Endothelial cell of umbilical vein (primary cell): ENCODE measurements at regions not wholly inside any gene's neighbourhood (a gene's known extent, or its start where the extent isn't known, plus 50 kb on each side); places are given as distances from the start of the nearest gene placed in this dataset.

Experiments used
- BruUV-seq: library from RNA; stranded (reverse); fragments of 400-500 nt; replicated peaks from 2 replicates; lab custom pipeline; 2021; lab: Mats Ljungman, UMichigan
- CTCF ChIA-PET: fragments of 300-600, 350-600 bp; sonication (Branson Sonifier 250); formaldehyde crosslinking; loops from one replicate; lab custom pipeline; 2021; ENCODE audit warnings: antibody characterized with exemption, inconsistent platforms; lab: Charles Lee
- POLR2A ChIA-PET: fragments of 300-600, 350-600 bp; sonication (Branson Sonifier 250); formaldehyde crosslinking; loops from one replicate; lab custom pipeline; 2021; ENCODE audit warnings: antibody characterized with exemption, inconsistent platforms; lab: Charles Lee
- DNase-seq: peaks from one replicate; pipeline ENCODE4 v3.0.0-alpha.2; 2011; ENCODE audit warnings: low read depth, low spot score
- FAIRE-seq: peaks from 2 replicates; lab custom pipeline; 2011; peaks lifted over from hg19 to GRCh38; lab: Jason Lieb, UNC
- H2AFZ ChIP-seq: 2 replicates; pipeline ENCODE4 v1.6.0; 2012; ENCODE audit warnings: low read depth, low read length, control low read depth, inconsistent platforms
- H3K27ac ChIP-seq: 2 replicates; pipeline ENCODE4 v1.5.1; 2011; ENCODE audit warnings: low read depth, mild to moderate bottlenecking, control low read depth, low read length, moderate library complexity; ENCODE audit not compliant: insufficient read depth
- H3K27me3 ChIP-seq, 2 experiments: 2 replicates each; pipeline versions ENCODE4 v1.6.0 to v1.6.1; 2011; ENCODE audit warnings: low read length in 2 of 2, mixed read lengths in 1 of 2; ENCODE audit not compliant: control insufficient read depth in 2 of 2, insufficient read depth in 2 of 2
- H3K36me3 ChIP-seq, 2 experiments: 2 replicates in 1 of 2; 3 replicates in 1 of 2; pipeline ENCODE4 v1.5.1; 2011; ENCODE audit warnings: low read length in 2 of 2, mild to moderate bottlenecking in 1 of 2, moderate library complexity in 1 of 2; ENCODE audit not compliant: control insufficient read depth in 2 of 2, insufficient read depth in 2 of 2; ENCODE audit errors: extremely low read depth in 1 of 2
- H3K4me1 ChIP-seq: 3 replicates; pipeline ENCODE4 v1.5.1; 2011; ENCODE audit warnings: mild to moderate bottlenecking, low read length; ENCODE audit not compliant: control insufficient read depth, insufficient read depth; ENCODE audit errors: extremely low read depth
- H3K4me2 ChIP-seq: 2 replicates; pipeline ENCODE4 v1.6.1; 2011; ENCODE audit warnings: low read length, control low read depth, mixed read lengths; ENCODE audit not compliant: insufficient read depth
- H3K4me3 ChIP-seq, 3 experiments: fragments of 200-600 bp in 1 of 3; sonication (generic), shearing (Covaris generic) in 1 of 3; replicated peaks in 1 of 3; 2 replicates each; pipeline ENCODE4 v1.5.1; 2011 to 2016; ENCODE audit warnings: control low read depth in 3 of 3, low read length in 3 of 3, mild to moderate bottlenecking in 2 of 3, inconsistent platforms in 1 of 3, low read depth in 1 of 3, moderate library complexity in 1 of 3; ENCODE audit not compliant: insufficient read depth in 1 of 3
- H3K79me2 ChIP-seq: 2 replicates; pipeline ENCODE4 v1.6.0; 2012; ENCODE audit warnings: low read length, inconsistent platforms; ENCODE audit not compliant: control insufficient read depth, insufficient read depth
- H3K9ac ChIP-seq: replicated peaks from 2 replicates; pipeline ENCODE3; 2011; ENCODE audit warnings: low read length, control low read depth; ENCODE audit not compliant: insufficient read depth; ENCODE audit errors: extremely low read depth
- H3K9me1 ChIP-seq: replicated peaks from 3 replicates; pipeline ENCODE4 v1.6.0; 2011; ENCODE audit warnings: mild to moderate bottlenecking, low read length; ENCODE audit not compliant: control insufficient read depth, insufficient read depth; ENCODE audit errors: extremely low read depth
- H3K9me3 ChIP-seq: replicated peaks from 2 replicates; pipeline ENCODE4 v1.5.1; 2012; ENCODE audit warnings: low read length, inconsistent platforms; ENCODE audit not compliant: control insufficient read depth, insufficient read depth
- H4K20me1 ChIP-seq: replicated peaks from 2 replicates; pipeline ENCODE3; 2011; ENCODE audit warnings: mild to moderate bottlenecking, low read length; ENCODE audit not compliant: control insufficient read depth, insufficient read depth; ENCODE audit errors: extremely low read depth
- CTCF ChIP-seq, 2 donors: IDR thresholded peaks; 1 replicate in 1 of 2; 2 replicates in 1 of 2; pipeline ENCODE4 v1.5.1; 2011; ENCODE audit warnings: low read length in 2 of 2, mild to moderate bottlenecking in 2 of 2, moderate library complexity in 2 of 2, control low read depth in 1 of 2, inconsistent platforms in 1 of 2, low read depth in 1 of 2; ENCODE audit not compliant: insufficient read depth in 1 of 2; ENCODE audit errors: extremely low read depth in 1 of 2
- EZH2 ChIP-seq: IDR thresholded peaks from 2 replicates; pipeline ENCODE4 v1.6.1; 2012; ENCODE audit warnings: borderline replicate concordance, low read depth, mild to moderate bottlenecking, moderate library complexity, low read length, inconsistent platforms; ENCODE audit not compliant: severe bottlenecking
- FOS ChIP-seq: IDR thresholded peaks from 2 replicates; pipeline ENCODE4 v1.6.1; 2011; ENCODE audit warnings: mild to moderate bottlenecking, low read length, moderate library complexity, borderline replicate concordance; ENCODE audit not compliant: insufficient read depth
- GATA2 ChIP-seq: IDR thresholded peaks from 2 replicates; pipeline ENCODE4 v1.7.0; 2011; ENCODE audit warnings: low read depth, mild to moderate bottlenecking, moderate library complexity, mixed read lengths, low read length; ENCODE audit not compliant: insufficient read length, insufficient read depth
- JUN ChIP-seq: IDR thresholded peaks from 2 replicates; pipeline ENCODE4 v1.6.1; 2011; ENCODE audit warnings: borderline replicate concordance, low read depth; ENCODE audit not compliant: insufficient read length, insufficient read depth
- MAX ChIP-seq: IDR thresholded peaks from 2 replicates; pipeline ENCODE4 v1.6.1; 2011; ENCODE audit not compliant: insufficient read depth, insufficient read length
- MYC ChIP-seq: IDR thresholded peaks from one replicate; pipeline ENCODE4 v1.6.1; 2011; ENCODE audit warnings: mild to moderate bottlenecking, low read depth, low read length
- POLR2A ChIP-seq: IDR thresholded peaks from 2 replicates; pipeline ENCODE4 v1.6.1; 2012; ENCODE audit warnings: low read depth, mild to moderate bottlenecking, control low read depth, low read length
- POLR2AphosphoS5 ChIP-seq: IDR thresholded peaks from 2 replicates; pipeline ENCODE4 v1.6.1; 2012; ENCODE audit warnings: low read depth, mild to moderate bottlenecking, control low read depth, low read length, moderate library complexity; ENCODE audit not compliant: insufficient read depth
- dilution Hi-C: fragments of 300-500 bp; cut with MboI; formaldehyde crosslinking; loops from one replicate; pipeline ENCODE4 v1.15.0; 2019; ENCODE audit warnings: low sequenced_read_pairs; ENCODE audit not compliant: extremely low pct_ligation_motif_present
- intact Hi-C: fragments of 100-400 bp; cut with micrococcal nuclease; formaldehyde crosslinking; loops from one replicate; pipeline ENCODE4 v1.10.0; 2022

- Histone ChIP-seq H3K27me3 (peaks cover 0 to 2% of the 10 kb centered on the region in 2 experiments), H3K4me2 (no peak overlapping the region), H3K9me1 (no peaks in the 10 kb centered on the region), H3K4me1 (no peaks in the 10 kb centered on the region), H3K27ac (no peak overlapping the region), H4K20me1 (no peaks in the 10 kb centered on the region), H3K9ac (no peak overlapping the region), H2AFZ (no peak overlapping the region), H3K79me2 (no peaks in the 10 kb centered on the region), H3K9me3 (no peaks in the 10 kb centered on the region), H3K36me3 (no peaks in the 10 kb centered on the region), H3K4me3 (no peak overlapping the region)
- intact Hi-C loops: no loop called here
- ChIA-PET CTCF (no interaction called here), POLR2A (no interaction called here)
- no peak for TF ChIP-seq MYC
- TF ChIP-seq JUN: no peak
- no peak for TF ChIP-seq POLR2AphosphoS5
- FAIRE-seq: no peak
- no TSS peak for BruUV-seq
- DNase-seq: no peak
- dilution Hi-C loops: no loop called here
Observed at GRCh38 chr21:37993071-37993470, 76.8 kb upstream of the KCNJ6 start.

GRCh38 chr21:37994211-37994610, 78.0 kb upstream of the KCNJ6 start:
- TF ChIP-seq MYC: no peak
- TF ChIP-seq EZH2: no peak
- no peak for TF ChIP-seq CTCF (IDR thresholded peaks at IDR 0.05; ENCODE audit: extremely low read depth in 1 of 2, insufficient read depth in 1 of 2, low read depth in 1 of 2, low read length in 2 of 2)
- no peak for TF ChIP-seq POLR2A
- TF ChIP-seq MAX: no peak
- no peak for TF ChIP-seq POLR2AphosphoS5
- no peak for TF ChIP-seq JUN
- no peak for TF ChIP-seq FOS
- no peak for TF ChIP-seq GATA2
- Histone ChIP-seq H3K79me2 (no peaks in the 10 kb centered on the region), H3K9me3 (no peaks in the 10 kb centered on the region), H3K27me3 (peaks cover 0 to 2% of the 10 kb centered on the region in 2 experiments), H3K9me1 (no peaks in the 10 kb centered on the region), H3K27ac (no peak overlapping the region), H3K4me2 (no peak overlapping the region), H3K4me3 (no peak overlapping the region), H3K4me1 (no peaks in the 10 kb centered on the region), H3K9ac (no peak overlapping the region), H4K20me1 (no peaks in the 10 kb centered on the region), H3K36me3 (no peaks in the 10 kb centered on the region), H2AFZ (no peak overlapping the region)
- CTCF ChIA-PET: no interaction called here
- intact Hi-C loops: no loop called here
- dilution Hi-C loops: no loop called here
- FAIRE-seq (no peak), DNase-seq (no peak)
- POLR2A ChIA-PET: no interaction called here
- no TSS peak for BruUV-seq
